ENCODE measurements at regions not wholly inside any gene's neighbourhood (a gene's known extent, or its start where the extent isn't known, plus 50 kb on each side); places are given as distances from the start of the nearest gene placed in this dataset.

GRCh38 chr6:134510142-134510541 lies 192.2 kb upstream of the SGK1 start:
- H3K79me1 ChIP-seq (ENCODE audit: low read length) = no peaks in the 10 kb centered on the region
- no peak overlapping the region for H3K4ac ChIP-seq (ENCODE audit: low read depth, low read length)
- no peak overlapping the region for H3K9ac ChIP-seq (ENCODE audit: low read length)
- no peak overlapping the region for H2AFZ ChIP-seq (ENCODE audit: insufficient read depth, low read length, poor library complexity)
- H3K23ac ChIP-seq (ENCODE audit: low read length) = no peak overlapping the region
- no peak overlapping the region for H3K14ac ChIP-seq (ENCODE audit: low read length)
- no peaks in the 10 kb centered on the region for H3K4me1 ChIP-seq (ENCODE audit: control insufficient read depth in 1 of 2, insufficient read depth in 2 of 2, low read length in 2 of 2)
- H3K36me3 ChIP-seq (ENCODE audit: control insufficient read depth in 1 of 2, insufficient read depth in 2 of 2, low read length in 2 of 2) = no peaks in the 10 kb centered on the region
- no peaks in the 10 kb centered on the region for H3K27me3 ChIP-seq (ENCODE audit: insufficient read depth, low read length)
- H4K8ac ChIP-seq (ENCODE audit: low read depth, low read length) = no peak overlapping the region
- H2BK5ac ChIP-seq (ENCODE audit: low read depth, low read length, poor library complexity) = no peak overlapping the region
- H3K27ac ChIP-seq (ENCODE audit: low read depth, low read length) = no peak overlapping the region
- H3K4me3 ChIP-seq (ENCODE audit: low read depth, low read length) = no peak overlapping the region
- H4K91ac ChIP-seq (ENCODE audit: low read depth, low read length) = no peak overlapping the region
- no CpG with 5 or more reads among the region's 4 CpGs for WGBS (ENCODE audit: extremely low coverage, insufficient coverage, insufficient read length)
- no peak overlapping the region for H3K18ac ChIP-seq (ENCODE audit: low read length)
- H3K4me2 ChIP-seq (ENCODE audit: low read length) = no peak overlapping the region
- no peaks in the 10 kb centered on the region for H3K79me2 ChIP-seq (ENCODE audit: control insufficient read depth, insufficient read depth, low read length, poor library complexity)
- no peak overlapping the region for H2BK12ac ChIP-seq (ENCODE audit: low read length)
- no peak overlapping the region for H4K12ac ChIP-seq (ENCODE audit: low read depth, low read length)
- H2AK5ac ChIP-seq (ENCODE audit: low read length) = no peak overlapping the region
- no peaks in the 10 kb centered on the region for H3K9me3 ChIP-seq (ENCODE audit: insufficient read depth, low read depth, low read length)
- no peak for DNase-seq
- no peak overlapping the region for H2BK120ac ChIP-seq (ENCODE audit: insufficient read depth, low read length, poor library complexity)

- H2AK5ac ChIP-seq (ENCODE audit: low read length) = no peak overlapping the region
- no peak overlapping the region for H3K4me3 ChIP-seq (ENCODE audit: low read depth, low read length)
- WGBS (ENCODE audit: extremely low coverage, insufficient coverage, insufficient read length) = no CpG with 5 or more reads among the region's 7 CpGs
- H3K79me1 ChIP-seq (ENCODE audit: low read length) = no peaks in the 10 kb centered on the region
- H2BK12ac ChIP-seq (ENCODE audit: low read length) = peak overlapping the region; percentile 49
- H2BK5ac ChIP-seq (ENCODE audit: low read depth, low read length, poor library complexity) = no peak overlapping the region
- H4K91ac ChIP-seq (ENCODE audit: low read depth, low read length) = no peak overlapping the region
- no peak overlapping the region for H3K18ac ChIP-seq (ENCODE audit: low read length)
- DNase-seq = no peak
- no peak overlapping the region for H2AFZ ChIP-seq (ENCODE audit: insufficient read depth, low read length, poor library complexity)
- H3K9ac ChIP-seq (ENCODE audit: low read length) = no peak overlapping the region
- no peaks in the 10 kb centered on the region for H3K27me3 ChIP-seq (ENCODE audit: insufficient read depth, low read length)
- H4K8ac ChIP-seq (ENCODE audit: low read depth, low read length) = no peak overlapping the region
- H3K4me2 ChIP-seq (ENCODE audit: low read length) = no peak overlapping the region
- no peak overlapping the region for H4K12ac ChIP-seq (ENCODE audit: low read depth, low read length)
- no peak overlapping the region for H3K14ac ChIP-seq (ENCODE audit: low read length)
- H3K9me3 ChIP-seq (ENCODE audit: insufficient read depth, low read depth, low read length) = no peaks in the 10 kb centered on the region
- no peaks in the 10 kb centered on the region for H3K79me2 ChIP-seq (ENCODE audit: control insufficient read depth, insufficient read depth, low read length, poor library complexity)
- H3K4ac ChIP-seq (ENCODE audit: low read depth, low read length) = no peak overlapping the region
- H3K36me3 ChIP-seq (ENCODE audit: control insufficient read depth in 1 of 2, insufficient read depth in 2 of 2, low read length in 2 of 2) = no peaks in the 10 kb centered on the region
- no peaks in the 10 kb centered on the region for H3K4me1 ChIP-seq (ENCODE audit: control insufficient read depth in 1 of 2, insufficient read depth in 2 of 2, low read length in 2 of 2)
- no peak overlapping the region for H3K23ac ChIP-seq (ENCODE audit: low read length)
- no peak overlapping the region for H3K27ac ChIP-seq (ENCODE audit: low read depth, low read length)
- H2BK120ac ChIP-seq (ENCODE audit: insufficient read depth, low read length, poor library complexity) = no peak overlapping the region
Measured at GRCh38 chr6:134508862-134509498, 191.1 kb upstream of the SGK1 start.

GRCh38 chr6:134506162-134506561 lies 188.2 kb upstream of the SGK1 start:
- Histone ChIP-seq H3K4me1 (ENCODE audit: control insufficient read depth in 1 of 2, insufficient read depth in 2 of 2, low read length in 2 of 2) (no peaks in the 10 kb centered on the region), H3K36me3 (ENCODE audit: control insufficient read depth in 1 of 2, insufficient read depth in 2 of 2, low read length in 2 of 2) (no peaks in the 10 kb centered on the region), H3K4me2 (ENCODE audit: low read length) (no peak overlapping the region), H2BK120ac (ENCODE audit: insufficient read depth, low read length, poor library complexity) (no peak overlapping the region), H4K12ac (ENCODE audit: low read depth, low read length) (no peak overlapping the region), H3K79me1 (ENCODE audit: low read length) (no peaks in the 10 kb centered on the region), H3K4me3 (ENCODE audit: low read depth, low read length) (no peak overlapping the region), H3K27me3 (ENCODE audit: insufficient read depth, low read length) (no peaks in the 10 kb centered on the region), H3K9ac (ENCODE audit: low read length) (no peak overlapping the region), H4K91ac (ENCODE audit: low read depth, low read length) (no peak overlapping the region), H2AFZ (ENCODE audit: insufficient read depth, low read length, poor library complexity) (no peak overlapping the region), H3K23ac (ENCODE audit: low read length) (no peak overlapping the region), H3K27ac (ENCODE audit: low read depth, low read length) (no peak overlapping the region), H3K4ac (ENCODE audit: low read depth, low read length) (no peak overlapping the region), H2BK5ac (ENCODE audit: low read depth, low read length, poor library complexity) (no peak overlapping the region), H3K79me2 (ENCODE audit: control insufficient read depth, insufficient read depth, low read length, poor library complexity) (no peaks in the 10 kb centered on the region), H3K9me3 (ENCODE audit: insufficient read depth, low read depth, low read length) (no peaks in the 10 kb centered on the region), H3K14ac (ENCODE audit: low read length) (no peak overlapping the region), H3K18ac (ENCODE audit: low read length) (no peak overlapping the region), H2AK5ac (ENCODE audit: low read length) (no peak overlapping the region), H2BK12ac (ENCODE audit: low read length) (no peak overlapping the region), H4K8ac (ENCODE audit: low read depth, low read length) (no peak overlapping the region)
- no CpG with 5 or more reads among the region's 4 CpGs for WGBS (ENCODE audit: extremely low coverage, insufficient coverage, insufficient read length)
- no peak for DNase-seq

- H3K18ac ChIP-seq (ENCODE audit: low read length) = no peak overlapping the region
- H4K8ac ChIP-seq (ENCODE audit: low read depth, low read length) = no peak overlapping the region
- H3K27me3 ChIP-seq (ENCODE audit: insufficient read depth, low read length) = no peaks in the 10 kb centered on the region
- H3K36me3 ChIP-seq (ENCODE audit: control insufficient read depth in 1 of 2, insufficient read depth in 2 of 2, low read length in 2 of 2) = no peaks in the 10 kb centered on the region
- H3K23ac ChIP-seq (ENCODE audit: low read length) = no peak overlapping the region
- no peak overlapping the region for H4K12ac ChIP-seq (ENCODE audit: low read depth, low read length)
- no peaks in the 10 kb centered on the region for H3K79me1 ChIP-seq (ENCODE audit: low read length)
- H3K9me3 ChIP-seq (ENCODE audit: insufficient read depth, low read depth, low read length) = no peaks in the 10 kb centered on the region
- H3K79me2 ChIP-seq (ENCODE audit: control insufficient read depth, insufficient read depth, low read length, poor library complexity) = no peaks in the 10 kb centered on the region
- no peak overlapping the region for H3K9ac ChIP-seq (ENCODE audit: low read length)
- no peak overlapping the region for H4K91ac ChIP-seq (ENCODE audit: low read depth, low read length)
- no peak overlapping the region for H3K4me2 ChIP-seq (ENCODE audit: low read length)
- DNase-seq = no peak
- no peak overlapping the region for H3K4me3 ChIP-seq (ENCODE audit: low read depth, low read length)
- no peak overlapping the region for H3K27ac ChIP-seq (ENCODE audit: low read depth, low read length)
- H2BK5ac ChIP-seq (ENCODE audit: low read depth, low read length, poor library complexity) = no peak overlapping the region
- no peak overlapping the region for H3K14ac ChIP-seq (ENCODE audit: low read length)
- no peak overlapping the region for H2AK5ac ChIP-seq (ENCODE audit: low read length)
- no peak overlapping the region for H2AFZ ChIP-seq (ENCODE audit: insufficient read depth, low read length, poor library complexity)
- H2BK12ac ChIP-seq (ENCODE audit: low read length) = no peak overlapping the region
- H2BK120ac ChIP-seq (ENCODE audit: insufficient read depth, low read length, poor library complexity) = no peak overlapping the region
- WGBS (ENCODE audit: extremely low coverage, insufficient coverage, insufficient read length) = no CpG with 5 or more reads among the region's 7 CpGs
- no peaks in the 10 kb centered on the region for H3K4me1 ChIP-seq (ENCODE audit: control insufficient read depth in 1 of 2, insufficient read depth in 2 of 2, low read length in 2 of 2)
- H3K4ac ChIP-seq (ENCODE audit: low read depth, low read length) = no peak overlapping the region
Measured at GRCh38 chr6:134503585-134504281, 185.8 kb upstream of the SGK1 start.
